ENCODE measurements at regions not wholly inside any gene's neighbourhood (a gene's known extent, or its start where the extent isn't known, plus 50 kb on each side); places are given as distances from the start of the nearest gene placed in this dataset.

DNA sequence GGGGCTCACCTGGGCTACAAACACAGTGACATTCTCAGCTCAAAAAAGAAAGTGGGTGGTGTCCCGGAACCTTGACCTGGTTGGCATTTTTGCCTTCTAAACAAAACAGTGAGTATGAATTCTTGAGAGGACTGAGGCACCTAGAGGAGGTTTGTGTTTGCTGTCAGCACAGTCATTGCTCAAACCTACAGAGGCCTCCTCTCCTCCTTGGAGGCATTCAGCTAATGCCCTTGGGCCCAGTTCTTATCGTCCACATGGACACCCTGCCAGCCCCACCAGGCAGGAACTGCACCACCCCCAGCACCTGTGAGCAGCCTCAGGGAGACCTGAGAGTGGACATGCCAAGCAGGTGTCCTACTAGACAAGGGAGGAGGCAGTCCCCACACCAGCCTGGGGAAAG, 156.7 kb downstream of the SYK start:
- no peaks in the 10 kb centered on the region for H3K9me3 ChIP-seq
- H3K4me1 ChIP-seq (ENCODE audit: low read depth), result no peaks in the 10 kb centered on the region
- no peak overlapping the region for H3K4me3 ChIP-seq
- ATAC-seq (peak; percentile 65), DNase-seq (no peak)
- TF ChIP-seq, protein P1, sequence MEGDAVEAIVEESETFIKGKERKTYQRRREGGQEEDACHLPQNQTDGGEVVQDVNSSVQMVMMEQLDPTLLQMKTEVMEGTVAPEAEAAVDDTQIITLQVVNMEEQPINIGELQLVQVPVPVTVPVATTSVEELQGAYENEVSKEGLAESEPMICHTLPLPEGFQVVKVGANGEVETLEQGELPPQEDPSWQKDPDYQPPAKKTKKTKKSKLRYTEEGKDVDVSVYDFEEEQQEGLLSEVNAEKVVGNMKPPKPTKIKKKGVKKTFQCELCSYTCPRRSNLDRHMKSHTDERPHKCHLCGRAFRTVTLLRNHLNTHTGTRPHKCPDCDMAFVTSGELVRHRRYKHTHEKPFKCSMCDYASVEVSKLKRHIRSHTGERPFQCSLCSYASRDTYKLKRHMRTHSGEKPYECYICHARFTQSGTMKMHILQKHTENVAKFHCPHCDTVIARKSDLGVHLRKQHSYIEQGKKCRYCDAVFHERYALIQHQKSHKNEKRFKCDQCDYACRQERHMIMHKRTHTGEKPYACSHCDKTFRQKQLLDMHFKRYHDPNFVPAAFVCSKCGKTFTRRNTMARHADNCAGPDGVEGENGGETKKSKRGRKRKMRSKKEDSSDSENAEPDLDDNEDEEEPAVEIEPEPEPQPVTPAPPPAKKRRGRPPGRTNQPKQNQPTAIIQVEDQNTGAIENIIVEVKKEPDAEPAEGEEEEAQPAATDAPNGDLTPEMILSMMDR (IDR thresholded peaks at IDR 0.05), result no peak
- no peaks in the 10 kb centered on the region for H3K36me3 ChIP-seq (ENCODE audit: low read depth)
- intact Hi-C loops (cut with DNase I, micrococcal nuclease), result no loop called here

DNA sequence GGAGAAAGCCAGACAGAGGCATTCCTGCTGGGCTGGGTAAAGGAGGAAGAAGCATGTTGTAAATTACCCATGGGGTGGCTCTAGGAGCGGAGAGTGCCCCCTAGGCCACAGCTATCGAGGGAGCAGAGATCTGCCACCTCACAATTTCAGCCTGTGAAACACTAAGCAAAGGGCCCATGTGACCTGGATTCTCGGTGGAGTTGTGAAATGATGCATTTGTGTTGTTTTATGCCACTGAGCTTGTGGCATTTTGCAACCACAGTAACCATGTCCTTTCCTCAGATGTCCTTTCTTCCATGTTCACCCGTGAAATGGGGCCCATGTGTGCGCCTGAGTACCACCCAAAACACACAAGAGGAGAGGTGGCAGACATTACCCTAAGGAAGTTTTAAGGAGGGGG, 159.3 kb downstream of the SYK start:
- Histone ChIP-seq H3K4me3 (no peak overlapping the region), H3K4me1 (ENCODE audit: low read depth) (no peaks in the 10 kb centered on the region), H3K9me3 (no peaks in the 10 kb centered on the region), H3K36me3 (ENCODE audit: low read depth) (no peaks in the 10 kb centered on the region)
- intact Hi-C loops (cut with DNase I, micrococcal nuclease), result no loop called here
- TF ChIP-seq, protein P1 (IDR thresholded peaks at IDR 0.05), result no peak
- DNase-seq (no peak), ATAC-seq (no peak)

DNA sequence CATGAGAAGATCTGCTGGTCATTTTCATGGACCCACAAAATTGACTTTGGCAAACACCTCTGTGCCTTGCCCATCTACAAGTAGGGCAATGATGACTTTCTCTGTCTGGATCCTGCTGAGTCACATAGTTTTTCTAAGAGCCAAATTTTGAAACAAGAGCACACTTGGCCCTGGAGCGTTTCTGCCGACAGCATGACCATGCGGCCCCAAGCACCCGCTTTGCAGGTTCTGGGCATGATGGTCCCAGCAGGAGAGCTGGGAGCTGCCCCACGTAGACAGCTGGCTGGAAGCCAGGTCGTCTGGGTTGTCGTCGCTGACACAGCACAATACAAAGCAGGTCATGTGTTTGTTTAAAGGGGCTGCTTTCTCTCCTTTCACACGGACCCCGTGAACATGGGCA, 159.8 kb downstream of the SYK start:
- TF ChIP-seq, protein P1 (IDR thresholded peaks at IDR 0.05), result no peak
- no peaks in the 10 kb centered on the region for H3K9me3 ChIP-seq
- no peak for ATAC-seq
- no peak for DNase-seq
- no peaks in the 10 kb centered on the region for H3K36me3 ChIP-seq (ENCODE audit: low read depth)
- H3K4me1 ChIP-seq (ENCODE audit: low read depth), result no peaks in the 10 kb centered on the region
- H3K4me3 ChIP-seq, result no peak overlapping the region
- intact Hi-C loops (cut with DNase I, micrococcal nuclease), result no loop called here

DNA sequence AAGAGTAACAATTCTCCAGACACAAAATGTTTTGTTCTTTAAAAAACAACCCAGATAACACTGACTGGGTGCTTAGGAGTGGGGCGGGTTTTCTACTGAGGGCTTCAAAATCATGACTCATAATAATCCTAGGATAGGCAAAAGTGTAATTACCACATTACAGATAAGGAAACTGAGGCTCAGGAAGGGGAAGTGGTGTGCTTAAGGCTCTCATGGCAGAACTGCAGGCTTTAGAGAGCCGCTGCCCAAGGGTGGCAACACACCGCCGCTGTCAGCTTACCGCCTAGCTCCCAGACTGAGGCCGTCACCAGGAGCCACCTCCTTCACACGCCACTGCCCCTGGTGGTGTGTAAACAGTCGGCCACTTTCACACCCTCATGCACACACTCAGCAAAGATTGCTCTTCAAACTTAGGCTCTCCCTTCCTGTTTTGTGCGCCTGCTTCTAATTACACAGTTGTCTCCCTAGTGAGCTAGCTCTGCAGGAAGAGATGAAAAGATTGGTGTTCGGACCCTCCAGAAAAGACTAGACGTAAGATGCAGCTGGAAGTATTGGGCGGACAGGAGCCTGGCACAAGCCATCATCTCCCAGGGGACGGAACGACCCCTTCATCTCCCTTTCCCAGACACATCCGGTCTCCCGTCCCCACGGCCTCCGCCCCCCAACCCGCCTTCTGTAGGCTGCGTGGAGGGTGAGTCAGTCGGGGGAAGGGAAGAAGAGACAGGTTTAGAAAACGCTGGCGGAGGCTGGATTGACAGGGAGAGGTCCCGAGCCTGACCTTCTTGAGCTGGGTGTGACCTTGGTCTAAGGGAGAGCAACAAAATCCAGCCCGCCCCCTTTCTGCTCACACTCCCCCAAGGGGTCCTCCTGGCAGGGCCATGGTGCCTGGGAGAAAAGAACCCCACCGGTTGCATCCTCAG, 162.7 kb downstream of the SYK start:
- H3K36me3 ChIP-seq (ENCODE audit: low read depth), result no peaks in the 10 kb centered on the region
- TF ChIP-seq, protein P1 (IDR thresholded peaks at IDR 0.05), result no peak
- intact Hi-C loops (cut with DNase I, micrococcal nuclease), result no loop called here
- ATAC-seq (peak; percentile 95), DNase-seq (peak; percentile 67 to 76 (median 68))
- H3K4me1 ChIP-seq (ENCODE audit: low read depth), result no peaks in the 10 kb centered on the region
- no peaks in the 10 kb centered on the region for H3K9me3 ChIP-seq
- H3K4me3 ChIP-seq, result no peak overlapping the region

DNA sequence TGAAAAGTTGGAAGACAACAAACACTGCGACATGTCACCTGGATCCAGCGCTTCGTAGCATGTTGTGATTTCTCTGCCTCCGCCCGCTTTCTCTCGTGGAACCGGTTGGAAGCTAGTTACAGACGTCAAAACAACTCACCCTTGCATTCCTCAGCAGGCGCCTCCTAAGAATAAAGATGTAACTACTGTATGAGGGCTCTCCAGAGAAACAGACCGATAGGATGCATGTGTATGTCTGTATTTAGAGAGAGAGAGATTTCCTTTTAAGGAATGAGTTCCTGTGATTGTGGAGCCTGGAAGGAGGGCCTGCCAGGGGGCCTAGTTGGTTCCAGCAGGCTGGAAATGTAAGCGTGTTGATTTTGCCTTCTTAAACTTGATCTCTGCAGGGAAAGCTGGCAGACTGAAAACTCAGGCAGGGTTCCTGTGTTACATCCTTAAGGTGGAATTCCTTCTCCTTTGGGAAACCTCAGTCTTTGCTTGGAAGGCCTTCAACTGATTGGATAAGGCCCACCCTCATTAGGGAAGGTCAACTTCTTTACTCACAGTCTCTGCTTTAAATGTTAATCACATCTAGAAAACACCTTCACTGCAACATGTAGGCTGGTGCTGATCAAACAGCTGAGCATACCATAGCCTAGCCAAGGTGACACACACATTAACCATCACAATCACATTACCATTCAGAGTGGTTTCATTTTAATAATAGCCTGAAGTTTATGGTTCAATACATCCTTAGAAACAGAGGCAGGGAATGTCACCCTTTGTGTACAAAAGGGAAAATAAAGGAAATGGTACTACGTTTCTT, 163.8 kb downstream of the SYK start:
- H3K9me3 ChIP-seq, result no peaks in the 10 kb centered on the region
- no peak overlapping the region for H3K4me3 ChIP-seq
- TF ChIP-seq, protein P1 (IDR thresholded peaks at IDR 0.05), result no peak
- H3K4me1 ChIP-seq (ENCODE audit: low read depth), result no peaks in the 10 kb centered on the region
- ATAC-seq (no peak), DNase-seq (no peak)
- H3K36me3 ChIP-seq (ENCODE audit: low read depth), result no peaks in the 10 kb centered on the region
- intact Hi-C loops (cut with DNase I, micrococcal nuclease), result no loop called here
